ENCODE measurements at regions not wholly inside any gene's neighbourhood (a gene's known extent, or its start where the extent isn't known, plus 50 kb on each side); places are given as distances from the start of the nearest gene placed in this dataset.
"Not testable (repeated sequence)": the region's sequence is repeated elsewhere in the genome, so short reads cannot be mapped to it uniquely, and the experiment has no call there.

- H3K9me3 ChIP-seq (ENCODE audit: control insufficient read depth, low read length), result no peaks in the 10 kb centered on the region
- no peak for DNase-seq
- H3K4me1 ChIP-seq (ENCODE audit: control insufficient read depth, insufficient read depth, low read length), result no peaks in the 10 kb centered on the region
- no peaks in the 10 kb centered on the region for H3K27me3 ChIP-seq (ENCODE audit: control insufficient read depth, insufficient read depth)
- intact Hi-C loops (cut with DNase I), result no loop called here
- ATAC-seq, result no peak
- H3K4me3 ChIP-seq (ENCODE audit: low read length), result no peak overlapping the region
- no peak overlapping the region for H3K27ac ChIP-seq (ENCODE audit: low read length)
These were observed 689.4 kb downstream of the JRKL start for GRCh38 chr11:97079244-97079643.

GRCh38 chr11:97087419-97087818, 697.6 kb downstream of the JRKL start:
- no peak overlapping the region for H3K27ac ChIP-seq (ENCODE audit: low read length)
- no peaks in the 10 kb centered on the region for H3K27me3 ChIP-seq (ENCODE audit: control insufficient read depth, insufficient read depth)
- no peak overlapping the region for H3K4me3 ChIP-seq (ENCODE audit: low read length)
- 64% methylated on average over 2 of the region's 2 CpGs for WGBS
- DNase-seq (no peak), ATAC-seq (no peak)
- intact Hi-C loops (cut with DNase I), result no loop called here
- no peaks in the 10 kb centered on the region for H3K4me1 ChIP-seq (ENCODE audit: control insufficient read depth, insufficient read depth, low read length)
- H3K9me3 ChIP-seq (ENCODE audit: control insufficient read depth, low read length), result no peaks in the 10 kb centered on the region

GRCh38 chr11:97092823-97093222, 703.0 kb downstream of the JRKL start:
- intact Hi-C loops (cut with DNase I), result no loop called here
- Histone ChIP-seq H3K9me3 (ENCODE audit: control insufficient read depth, low read length) (no peaks in the 10 kb centered on the region), H3K4me3 (ENCODE audit: low read length) (no peak overlapping the region), H3K4me1 (ENCODE audit: control insufficient read depth, insufficient read depth, low read length) (no peaks in the 10 kb centered on the region), H3K27me3 (ENCODE audit: control insufficient read depth, insufficient read depth) (no peaks in the 10 kb centered on the region), H3K27ac (ENCODE audit: low read length) (no peak overlapping the region)
- ATAC-seq (no peak), DNase-seq (no peak)
- WGBS, result 55% methylated on average over 1 of the region's 1 CpG

GRCh38 chr11:97102180-97102579, 712.4 kb downstream of the JRKL start:
- intact Hi-C loops (cut with DNase I); H3K9me3 ChIP-seq (ENCODE audit: control insufficient read depth, low read length); H3K27me3 ChIP-seq (ENCODE audit: control insufficient read depth, insufficient read depth); DNase-seq; H3K4me3 ChIP-seq (ENCODE audit: low read length); ATAC-seq; H3K4me1 ChIP-seq (ENCODE audit: control insufficient read depth, insufficient read depth, low read length); H3K27ac ChIP-seq (ENCODE audit: low read length): not testable (repeated sequence)
- 91% methylated on average over 2 of the region's 3 CpGs for WGBS

- no peak for ATAC-seq
These were observed 717.8 kb downstream of the JRKL start for GRCh38 chr11:97107604-97108003.

DNA sequence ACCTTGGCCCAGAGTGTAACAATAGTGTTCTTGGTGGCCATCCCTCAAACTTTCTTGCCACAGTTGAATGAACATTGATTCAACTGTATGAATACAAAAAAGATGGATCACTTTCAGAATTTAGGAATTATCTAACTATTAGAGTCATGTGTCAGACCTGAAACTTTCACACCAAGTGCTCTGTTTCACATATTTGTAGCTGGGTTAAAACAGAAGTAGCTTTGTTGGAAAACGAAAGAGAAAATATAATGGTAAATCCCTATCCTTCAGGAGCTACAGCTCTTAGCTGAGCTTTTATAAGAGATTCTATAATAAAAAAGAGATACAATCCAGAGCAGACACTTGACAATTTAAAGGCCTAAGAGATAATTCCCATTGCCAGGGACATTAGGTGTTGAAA, 719.3 kb downstream of the JRKL start:
- 61% methylated on average over 1 of the region's 1 CpG for WGBS
- intact Hi-C loops (cut with DNase I), result no loop called here
- H3K27me3 ChIP-seq (ENCODE audit: control insufficient read depth, insufficient read depth), result no peaks in the 10 kb centered on the region
- no peak for DNase-seq
- H3K4me1 ChIP-seq (ENCODE audit: control insufficient read depth, insufficient read depth, low read length), result no peaks in the 10 kb centered on the region
- no peak overlapping the region for H3K4me3 ChIP-seq (ENCODE audit: low read length)
- H3K27ac ChIP-seq (ENCODE audit: low read length), result no peak overlapping the region
- ATAC-seq, result no peak
- H3K9me3 ChIP-seq (ENCODE audit: control insufficient read depth, low read length), result no peaks in the 10 kb centered on the region

More at GRCh38 chr11:97107604-97108003, 717.8 kb downstream of the JRKL start:
- intact Hi-C loops (cut with DNase I), result no loop called here
- DNase-seq, result no peak
- Histone ChIP-seq H3K9me3 (ENCODE audit: control insufficient read depth, low read length) (no peaks in the 10 kb centered on the region), H3K27ac (ENCODE audit: low read length) (no peak overlapping the region), H3K27me3 (ENCODE audit: control insufficient read depth, insufficient read depth) (no peaks in the 10 kb centered on the region), H3K4me1 (ENCODE audit: control insufficient read depth, insufficient read depth, low read length) (no peaks in the 10 kb centered on the region), H3K4me3 (ENCODE audit: low read length) (no peak overlapping the region)

DNA sequence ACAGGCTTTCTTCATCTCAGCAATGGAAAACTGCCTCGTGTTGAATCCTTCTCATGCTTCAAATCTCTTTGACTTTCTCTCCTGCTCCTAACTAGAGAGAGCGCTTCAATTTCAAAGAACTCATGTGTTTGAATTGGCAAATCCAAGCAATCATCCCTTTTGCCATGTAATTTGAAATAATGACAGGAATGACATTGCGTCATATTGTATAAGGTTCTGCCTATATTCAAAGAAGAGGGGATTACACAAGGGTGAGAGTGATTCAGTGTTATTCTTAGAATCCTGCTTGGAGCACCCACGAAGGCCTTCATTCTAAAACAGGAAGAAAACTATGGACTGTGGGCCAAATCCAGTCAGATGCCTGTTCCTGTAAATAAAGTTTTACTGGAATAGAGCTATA, 720.6 kb downstream of the JRKL start:
- intact Hi-C loops (cut with DNase I), result no loop called here
- Histone ChIP-seq H3K27ac (ENCODE audit: low read length) (no peak overlapping the region), H3K4me1 (ENCODE audit: control insufficient read depth, insufficient read depth, low read length) (no peaks in the 10 kb centered on the region), H3K27me3 (ENCODE audit: control insufficient read depth, insufficient read depth) (no peaks in the 10 kb centered on the region), H3K9me3 (ENCODE audit: control insufficient read depth, low read length) (no peaks in the 10 kb centered on the region), H3K4me3 (ENCODE audit: low read length) (no peak overlapping the region)
- 75% methylated on average over 4 of the region's 4 CpGs for WGBS
- DNase-seq (no peak), ATAC-seq (no peak)

DNA sequence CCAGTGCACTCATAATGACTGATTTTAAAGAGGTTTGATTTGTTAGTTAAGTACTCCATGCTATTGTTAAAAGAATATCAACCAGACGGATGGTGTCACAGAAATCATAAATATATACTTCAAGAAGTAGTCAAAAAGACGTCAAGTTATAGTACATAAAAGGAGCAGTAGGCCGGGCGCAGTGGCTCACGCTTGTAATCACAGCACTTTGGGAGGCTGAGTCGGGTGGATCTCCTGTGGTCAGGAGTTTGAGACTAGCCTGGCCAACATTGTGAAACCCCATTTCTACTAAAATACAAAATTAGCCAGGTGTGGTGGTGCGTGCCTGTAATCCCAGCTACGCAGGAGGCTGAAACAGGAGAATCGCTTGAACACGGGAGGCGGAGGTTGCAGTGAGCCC, 721.7 kb downstream of the JRKL start:
- no peaks in the 10 kb centered on the region for H3K27me3 ChIP-seq (ENCODE audit: control insufficient read depth, insufficient read depth)
- ATAC-seq, result no peak
- no peaks in the 10 kb centered on the region for H3K4me1 ChIP-seq (ENCODE audit: control insufficient read depth, insufficient read depth, low read length)
- 95% methylated on average over 11 of the region's 11 CpGs for WGBS
- no peak overlapping the region for H3K27ac ChIP-seq (ENCODE audit: low read length)
- no peak overlapping the region for H3K4me3 ChIP-seq (ENCODE audit: low read length)
- no peak for DNase-seq
- H3K9me3 ChIP-seq (ENCODE audit: control insufficient read depth, low read length), result no peaks in the 10 kb centered on the region
- intact Hi-C loops (cut with DNase I), result no loop called here

DNA sequence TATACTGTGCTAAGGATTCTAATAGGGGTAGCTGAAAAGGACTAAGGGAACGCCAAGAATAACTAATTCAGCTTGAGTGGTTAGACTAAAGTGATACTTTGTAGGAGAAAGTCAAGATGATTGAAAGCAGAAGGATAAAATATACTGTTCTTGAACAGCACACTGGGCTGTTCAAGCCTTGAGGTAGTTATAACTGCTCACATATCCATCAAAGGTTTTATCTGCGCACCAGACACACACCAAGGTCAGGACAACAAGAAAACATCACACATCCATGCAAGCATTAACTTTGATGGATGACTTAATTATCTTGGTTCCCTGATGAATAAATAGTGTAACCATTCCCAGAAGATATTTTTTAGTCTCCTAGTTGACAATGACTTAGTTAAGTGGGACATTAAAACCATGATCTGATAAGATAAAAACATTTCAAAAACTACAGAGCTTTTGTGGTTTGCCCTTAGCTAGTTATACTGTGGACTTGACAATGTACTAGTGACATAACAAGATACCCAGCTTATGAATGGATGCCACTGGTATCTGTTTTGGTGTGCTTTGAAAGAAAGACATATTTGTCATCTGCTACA, 728.9 kb downstream of the JRKL start:
- Histone ChIP-seq H3K9me3 (ENCODE audit: control insufficient read depth, low read length) (no peaks in the 10 kb centered on the region), H3K4me1 (ENCODE audit: control insufficient read depth, insufficient read depth, low read length) (no peaks in the 10 kb centered on the region), H3K27me3 (ENCODE audit: control insufficient read depth, insufficient read depth) (no peaks in the 10 kb centered on the region), H3K4me3 (ENCODE audit: low read length) (no peak overlapping the region), H3K27ac (ENCODE audit: low read length) (no peak overlapping the region)
- intact Hi-C loops (cut with DNase I), result no loop called here
- no peak for ATAC-seq
- no peak for DNase-seq
- WGBS, result 67% methylated on average over 2 of the region's 2 CpGs

GRCh38 chr11:97123237-97123636, 733.4 kb downstream of the JRKL start:
- 26% methylated on average over 2 of the region's 2 CpGs for WGBS
- Histone ChIP-seq H3K4me3 (ENCODE audit: low read length) (no peak overlapping the region), H3K27me3 (ENCODE audit: control insufficient read depth, insufficient read depth) (no peaks in the 10 kb centered on the region), H3K27ac (ENCODE audit: low read length) (no peak overlapping the region), H3K9me3 (ENCODE audit: control insufficient read depth, low read length) (no peaks in the 10 kb centered on the region), H3K4me1 (ENCODE audit: control insufficient read depth, insufficient read depth, low read length) (no peaks in the 10 kb centered on the region)
- intact Hi-C loops (cut with DNase I), result no loop called here
- no peak for DNase-seq
- ATAC-seq, result no peak

DNA sequence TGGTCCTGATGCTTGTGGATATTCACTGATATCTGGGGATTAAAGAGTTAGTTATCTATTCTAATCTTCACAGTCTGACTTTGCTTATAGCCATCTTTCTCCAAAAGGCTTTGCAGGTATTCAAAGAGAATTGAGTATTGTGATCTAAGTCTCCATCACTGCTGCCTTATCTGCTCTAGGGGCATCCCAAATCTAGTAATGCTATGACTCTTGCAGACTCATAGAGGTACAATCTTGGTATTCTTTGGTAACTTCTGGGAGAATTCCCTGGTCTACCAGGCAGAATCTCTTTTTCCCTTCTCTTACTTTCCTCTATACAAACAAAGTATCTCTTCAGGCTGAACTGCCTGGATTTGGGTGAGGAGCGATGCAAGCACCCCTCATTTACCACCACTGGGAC, 746.3 kb downstream of the JRKL start:
- H3K4me3 ChIP-seq (ENCODE audit: low read length), result no peak overlapping the region
- 86% methylated on average over 1 of the region's 1 CpG for WGBS

DNA sequence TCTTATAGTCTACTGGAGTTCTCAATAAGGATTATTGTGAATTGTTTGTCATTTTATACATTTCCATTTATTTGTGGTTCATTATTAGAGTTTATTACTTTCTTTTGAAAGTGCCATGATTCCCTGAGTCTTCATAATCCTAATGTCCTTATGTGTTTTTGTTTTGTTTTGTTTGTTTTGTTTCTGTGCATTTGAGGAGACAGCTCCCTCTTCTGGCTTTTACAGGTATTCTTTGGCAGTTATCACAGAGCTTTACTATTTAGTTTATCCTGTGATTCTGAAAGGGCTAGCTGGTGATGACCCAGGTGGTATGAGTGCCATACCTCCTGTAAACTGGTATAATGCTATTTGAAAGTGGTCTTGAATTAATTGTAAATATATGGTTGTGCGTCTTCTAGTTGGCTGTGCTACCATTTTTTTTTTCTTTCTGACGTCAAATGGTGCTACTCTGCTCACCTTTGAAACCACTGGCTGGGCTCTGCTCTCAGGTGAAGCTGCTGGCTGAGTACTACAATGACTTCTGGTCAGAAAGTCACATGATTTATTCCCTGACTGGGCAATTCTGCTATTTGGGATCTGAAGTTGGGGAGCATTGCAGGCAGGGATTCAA, 751.2 kb downstream of the JRKL start:
- Histone ChIP-seq H3K27me3 (ENCODE audit: control insufficient read depth, insufficient read depth) (no peaks in the 10 kb centered on the region), H3K9me3 (ENCODE audit: control insufficient read depth, low read length) (no peaks in the 10 kb centered on the region), H3K4me3 (ENCODE audit: low read length) (no peak overlapping the region), H3K27ac (ENCODE audit: low read length) (no peak overlapping the region), H3K4me1 (ENCODE audit: control insufficient read depth, insufficient read depth, low read length) (no peaks in the 10 kb centered on the region)
- no peak for ATAC-seq
- 57% methylated on average over 2 of the region's 2 CpGs for WGBS
- no peak for DNase-seq
- intact Hi-C loops (cut with DNase I), result loop anchor here in 1 of 4 donors (5.0 to 10.0 kb wide), 2 partner anchors 316 to 679 kb away; no protein-coding TSS in a partner anchor

More for the DNA sequence above, 746.3 kb downstream of the JRKL start:
- Histone ChIP-seq H3K9me3 (ENCODE audit: control insufficient read depth, low read length) (no peaks in the 10 kb centered on the region), H3K27me3 (ENCODE audit: control insufficient read depth, insufficient read depth) (no peaks in the 10 kb centered on the region), H3K27ac (ENCODE audit: low read length) (no peak overlapping the region), H3K4me1 (ENCODE audit: control insufficient read depth, insufficient read depth, low read length) (no peaks in the 10 kb centered on the region)
- ATAC-seq, result no peak
- intact Hi-C loops (cut with DNase I), result no loop called here
- DNase-seq, result no peak

All from right cardiac atrium (tissue), 5 donors.